NCI-H82 (cell line): ENCODE measurements at regions not wholly inside any gene's neighbourhood (a gene's known extent, or its start where the extent isn't known, plus 50 kb on each side); places are given as distances from the start of the nearest gene placed in this dataset.

Experiments
- DNase-seq: peaks from one replicate; lab custom pipeline; 2025; lab: John Stamatoyannopoulos, UW

DNA sequence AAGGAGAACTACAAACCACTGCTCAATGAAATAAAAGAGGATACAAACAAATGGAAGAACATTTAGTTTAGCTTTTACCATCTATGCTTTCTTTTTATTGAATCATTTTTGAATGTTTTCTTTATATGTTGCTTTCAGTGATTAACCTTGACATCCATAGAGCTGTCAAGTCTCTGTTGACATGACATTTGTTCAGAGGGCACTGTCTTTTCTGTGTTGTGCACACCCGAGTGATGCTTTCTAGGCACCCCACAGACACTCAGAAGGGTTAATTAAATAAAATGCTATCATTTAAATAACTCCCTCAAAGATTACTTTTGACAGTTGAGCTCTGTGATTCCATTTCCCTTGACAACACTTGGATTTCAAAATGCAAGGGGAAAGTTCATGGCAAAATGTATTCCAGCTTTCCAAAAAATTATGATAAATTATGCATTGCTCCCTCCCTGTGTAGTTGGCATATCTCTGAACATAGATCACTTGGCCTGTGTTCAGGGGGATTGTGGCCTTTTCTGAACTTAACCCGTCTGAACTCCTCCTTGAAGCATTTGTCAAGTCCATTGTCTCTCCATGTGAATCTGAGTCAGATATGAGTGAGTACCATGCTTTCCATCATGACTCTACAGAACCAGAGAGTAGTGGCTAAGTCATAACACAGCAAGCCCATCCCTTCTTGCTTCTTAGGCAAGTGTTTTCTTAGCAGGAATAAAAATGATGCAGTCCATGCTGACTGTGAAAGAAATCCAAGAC lies 372.6 kb downstream of the RPRM start:
- no peak for DNase-seq

DNA sequence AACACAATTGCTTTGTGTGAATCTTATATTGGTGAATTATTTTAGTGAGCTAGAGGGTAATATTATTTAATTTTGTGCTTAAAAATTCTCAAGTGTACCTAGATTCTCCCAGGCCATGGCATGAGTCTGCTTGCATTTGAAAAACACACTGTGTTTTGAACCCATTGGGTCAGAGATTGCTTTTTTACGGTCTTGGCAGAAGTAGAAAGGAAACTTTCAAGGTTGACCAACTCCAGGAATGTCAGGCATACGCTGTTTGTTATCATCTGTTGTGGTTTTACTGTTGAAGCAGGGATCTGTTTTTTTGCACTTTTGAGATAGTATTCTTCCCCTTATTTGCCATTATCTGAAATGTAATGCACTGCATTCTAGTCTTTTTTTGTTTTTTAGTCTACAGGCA lies 377.4 kb downstream of the RPRM start:
- no peak for DNase-seq

DNA sequence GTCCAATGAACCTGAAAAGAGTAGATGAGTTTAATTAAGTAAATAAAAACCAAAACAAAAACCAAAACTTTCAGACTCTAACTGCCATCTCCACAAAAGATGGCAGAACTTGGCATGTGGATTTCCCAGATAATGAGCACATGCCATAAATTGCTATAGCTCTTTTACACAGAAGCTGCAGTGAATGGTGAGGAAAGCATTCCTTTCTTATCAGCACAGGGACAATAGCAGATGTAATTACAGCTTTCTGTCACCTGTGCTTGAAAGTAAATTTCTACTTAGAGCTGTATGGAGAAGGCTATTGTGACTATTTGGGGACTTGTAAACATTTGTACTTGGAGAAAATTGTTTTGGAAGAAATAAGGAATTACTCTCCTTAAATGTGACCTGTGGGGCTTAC lies 378.4 kb downstream of the RPRM start:
- no peak for DNase-seq

DNA sequence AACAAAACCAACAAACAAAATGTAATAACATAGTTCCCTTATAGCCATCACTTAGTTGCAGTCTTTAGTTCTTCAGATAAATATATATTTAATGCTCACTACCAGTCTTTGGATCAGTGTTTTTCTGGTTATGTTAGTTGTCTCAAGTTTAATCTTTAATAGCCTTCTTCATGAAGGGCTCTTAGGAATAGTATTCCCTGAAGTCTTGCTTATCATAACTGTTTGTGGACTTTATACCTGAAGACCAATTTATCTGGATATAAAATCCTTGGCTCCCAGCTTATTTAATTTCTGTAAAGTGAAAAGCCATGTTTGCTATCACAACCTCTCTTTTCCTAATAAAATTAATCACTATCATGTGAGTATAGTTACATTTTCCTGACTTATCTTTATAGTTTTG lies 379.7 kb downstream of the ARL6IP6 start:
- DNase-seq, result no peak

DNA sequence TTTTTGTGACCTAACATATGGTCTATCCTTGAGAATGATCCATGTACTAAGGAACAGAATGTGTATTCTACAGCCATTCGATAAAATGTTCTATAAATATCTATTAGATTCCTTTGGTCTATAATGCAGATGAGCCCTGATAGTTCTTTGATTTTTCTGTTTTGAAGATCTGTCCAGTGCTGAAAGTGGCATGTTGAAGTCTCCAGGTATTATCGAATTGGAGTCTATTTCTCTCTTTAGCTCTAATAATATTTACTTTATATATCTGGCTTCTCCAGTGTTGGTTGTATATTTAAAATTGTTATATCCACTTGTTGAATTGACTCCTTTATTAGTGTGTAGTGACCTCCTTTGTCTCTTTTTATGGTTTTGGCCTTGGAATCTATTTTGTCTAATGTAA lies 377.9 kb downstream of the ARL6IP6 start:
- no peak for DNase-seq

DNA sequence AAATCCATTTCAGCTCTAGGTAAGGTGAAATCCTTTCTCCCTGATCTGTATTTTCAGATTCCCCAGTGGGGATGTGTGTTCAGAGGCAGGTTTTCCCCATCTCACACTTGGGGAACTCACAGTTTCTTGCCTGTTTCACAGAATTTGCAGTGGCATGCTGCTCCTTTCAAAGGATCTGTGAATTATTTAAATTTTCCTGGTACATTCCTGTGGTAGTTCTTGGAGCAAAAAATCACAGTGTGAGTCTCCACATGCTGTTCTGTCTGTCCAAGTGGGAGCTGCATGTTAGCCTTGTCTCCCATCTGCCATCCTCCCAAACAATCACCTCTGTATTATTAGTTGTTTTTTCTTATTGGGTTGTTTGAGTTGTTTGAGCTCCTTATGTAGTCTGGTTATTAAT lies 372.9 kb downstream of the ARL6IP6 start:
- no peak for DNase-seq

DNA sequence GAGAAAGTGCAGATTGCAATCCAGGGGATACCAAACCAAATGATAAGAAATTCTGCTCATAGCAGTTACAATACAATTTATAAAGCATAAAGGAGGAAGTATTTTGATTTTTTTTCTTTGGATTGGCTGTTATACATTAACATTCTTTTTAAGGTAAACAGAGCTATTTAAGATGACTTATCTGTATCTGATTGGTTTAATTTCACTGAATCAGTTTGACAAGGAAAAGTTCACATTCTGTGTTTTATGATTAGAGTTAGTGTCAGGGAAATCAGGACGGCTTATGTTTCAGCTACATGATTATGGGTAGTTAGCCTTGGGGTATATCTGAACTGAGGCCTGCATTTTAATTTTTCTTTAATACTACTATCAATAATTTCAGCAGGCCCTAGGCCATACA lies 360.9 kb downstream of the ARL6IP6 start:
- no peak for DNase-seq

DNA sequence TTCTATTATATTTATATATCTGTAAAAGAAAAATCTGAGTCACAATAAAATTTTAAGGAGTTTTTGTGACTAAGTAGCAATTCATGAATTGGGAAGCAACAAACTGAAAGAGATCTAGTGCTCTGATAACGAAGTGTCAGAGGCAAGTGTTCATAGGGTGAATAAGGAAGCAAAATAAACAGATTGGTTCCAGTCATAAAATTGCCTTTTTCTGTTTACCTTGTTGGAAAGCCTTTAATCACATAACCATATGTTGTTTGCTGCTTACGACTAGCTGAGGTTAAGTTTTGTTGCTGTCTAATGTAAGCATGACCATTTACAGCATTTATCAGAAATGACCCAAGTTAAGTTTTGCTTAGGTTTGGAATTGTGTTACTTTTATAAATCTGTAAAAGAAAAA lies 358.9 kb downstream of the ARL6IP6 start:
- DNase-seq, result peak; percentile 78

DNA sequence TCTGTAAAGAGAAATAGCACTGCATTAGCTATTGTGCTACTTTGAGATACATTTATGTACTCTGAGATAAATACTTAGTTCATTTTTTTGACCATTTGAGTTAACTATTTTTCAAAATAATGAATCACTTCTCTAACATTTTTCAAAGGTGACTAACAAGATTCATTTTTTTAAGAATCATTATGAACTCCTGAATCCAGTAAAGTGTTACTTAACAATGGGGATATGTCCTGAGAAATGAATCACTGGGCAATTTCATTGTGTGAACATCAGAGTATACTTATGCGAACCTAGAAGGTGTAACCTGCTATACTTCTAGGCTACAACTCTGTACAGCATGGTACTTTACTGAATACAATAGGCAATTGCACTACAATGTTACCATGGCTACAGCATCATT lies 355.8 kb downstream of the ARL6IP6 start:
- DNase-seq, result no peak

DNA sequence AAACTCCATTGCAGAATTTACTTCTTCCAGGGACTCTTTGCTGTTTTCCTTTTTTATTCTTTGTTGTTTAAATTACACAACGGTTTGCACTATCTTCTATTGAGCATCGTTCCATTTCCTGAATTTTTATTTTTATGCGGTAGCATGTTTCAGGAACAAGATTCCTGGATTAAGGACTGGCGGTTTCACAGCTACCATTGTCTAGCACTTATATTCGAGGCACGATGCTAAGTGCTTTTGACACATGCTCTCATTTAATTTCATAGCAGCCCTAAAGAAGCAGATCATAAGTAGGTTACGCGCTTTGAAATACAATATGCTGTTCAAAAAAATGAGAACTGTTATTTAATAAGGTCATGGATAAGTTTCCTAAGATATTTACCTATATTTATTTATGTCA lies 354.4 kb downstream of the ARL6IP6 start:
- DNase-seq, result no peak

DNA sequence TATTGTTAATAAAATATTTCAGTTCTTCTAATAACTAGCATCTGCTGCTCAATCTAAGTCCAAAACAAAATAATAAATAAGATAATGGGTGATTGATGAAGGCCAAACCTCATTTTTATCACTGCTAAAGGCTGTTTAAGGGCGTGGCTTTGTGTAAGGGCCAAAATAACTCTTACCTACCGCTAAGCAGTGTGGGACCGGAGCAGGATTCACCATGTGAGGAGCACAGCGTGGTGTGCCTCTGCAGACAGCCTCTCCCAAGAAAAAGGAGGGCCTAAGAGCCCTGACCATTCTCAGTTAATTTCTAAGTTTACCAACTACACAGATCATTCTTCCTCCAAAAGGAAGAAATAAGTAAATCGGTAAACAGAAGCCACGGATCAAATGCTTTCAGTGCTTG lies 353.7 kb downstream of the ARL6IP6 start:
- no peak for DNase-seq

DNA sequence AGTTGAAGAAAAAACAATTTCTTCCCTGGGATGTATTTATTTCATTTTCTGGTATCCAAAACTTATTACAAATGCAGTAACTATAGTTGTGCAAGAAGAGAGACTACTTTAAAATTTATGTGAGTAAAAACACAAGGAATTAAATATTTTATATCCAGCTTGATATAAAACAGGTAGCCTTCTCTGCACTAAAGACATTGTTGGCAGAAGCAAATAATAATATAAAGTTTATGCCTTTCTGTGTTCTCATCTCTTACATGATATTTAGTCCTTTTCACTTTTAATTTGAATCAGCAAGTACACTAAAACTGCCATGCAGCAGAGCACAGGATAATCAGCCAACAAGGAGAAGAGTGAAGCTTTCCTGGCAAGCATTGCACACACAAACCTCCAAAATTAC lies 352.7 kb downstream of the ARL6IP6 start:
- no peak for DNase-seq

DNA sequence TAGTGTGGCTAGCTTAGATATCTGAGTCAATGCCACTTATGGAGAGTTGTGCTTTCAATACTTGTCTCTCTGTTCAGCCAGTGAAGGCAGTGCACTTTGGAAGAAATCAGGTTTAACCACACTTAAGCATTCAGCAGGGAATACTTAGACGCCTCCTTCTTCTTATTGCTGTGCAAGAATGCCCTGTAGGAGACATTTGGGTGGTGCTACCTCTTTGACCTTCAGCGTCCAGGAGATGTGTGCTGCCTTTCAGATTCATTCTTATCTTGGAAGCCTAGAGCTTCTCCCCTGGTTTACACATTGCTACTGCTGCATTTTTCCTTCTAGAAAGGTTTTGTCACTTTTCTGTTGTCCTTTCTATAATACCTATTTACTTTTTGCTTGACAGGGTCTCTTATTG lies 350.5 kb downstream of the ARL6IP6 start:
- no peak for DNase-seq

DNA sequence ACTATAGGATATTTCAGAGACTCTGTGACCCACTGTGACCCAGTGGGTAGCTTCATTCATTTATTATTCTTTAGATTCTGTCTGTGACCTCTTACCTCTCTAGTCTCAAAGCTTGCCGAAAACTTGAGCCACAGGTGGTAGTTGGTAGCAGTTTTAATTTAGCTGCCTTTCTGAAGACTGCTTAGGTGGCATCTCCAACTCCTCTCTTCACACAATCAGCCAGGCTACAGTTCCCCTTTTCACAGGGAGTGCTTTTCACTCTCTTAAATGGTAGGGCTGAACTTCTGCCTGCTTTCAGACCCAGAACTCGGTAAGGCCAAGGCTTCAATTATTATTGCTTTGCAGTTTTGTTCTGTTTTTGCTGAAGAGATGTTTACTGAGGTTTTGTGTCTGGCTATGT lies 349.6 kb downstream of the ARL6IP6 start:
- DNase-seq, result no peak

DNA sequence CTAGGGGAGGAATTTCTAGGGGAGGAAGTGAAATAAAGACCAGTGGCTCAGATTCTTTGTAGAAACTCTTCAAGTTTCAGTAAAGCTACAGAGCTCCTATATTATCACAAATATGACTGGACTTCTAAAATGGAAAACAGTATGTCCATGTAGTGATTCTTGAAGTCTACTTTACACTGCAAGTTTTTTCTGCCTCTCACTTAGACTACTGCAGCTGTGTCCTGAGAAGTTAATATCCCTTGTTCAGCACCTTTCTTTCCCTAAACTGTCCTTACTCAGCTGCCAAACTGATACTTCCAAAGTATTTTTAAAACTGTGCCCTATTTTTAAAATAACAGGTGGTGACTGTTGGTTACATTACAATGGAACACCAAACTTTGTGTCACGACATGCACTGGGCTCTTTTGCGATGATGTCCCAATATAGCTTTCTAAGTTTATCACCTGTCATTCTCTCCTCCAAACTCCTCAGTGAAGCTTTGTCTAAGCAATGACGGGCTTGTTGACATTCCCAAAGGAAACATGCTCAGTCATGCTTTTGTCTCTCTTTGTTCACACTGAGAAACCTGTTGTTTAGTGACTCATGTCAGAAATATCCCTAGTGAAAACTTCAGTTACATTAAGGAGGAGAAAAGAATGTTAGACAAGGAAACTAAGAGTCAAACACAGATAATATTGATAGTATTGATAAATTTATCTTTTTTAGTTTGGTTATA lies 341.1 kb downstream of the ARL6IP6 start:
- no peak for DNase-seq

DNA sequence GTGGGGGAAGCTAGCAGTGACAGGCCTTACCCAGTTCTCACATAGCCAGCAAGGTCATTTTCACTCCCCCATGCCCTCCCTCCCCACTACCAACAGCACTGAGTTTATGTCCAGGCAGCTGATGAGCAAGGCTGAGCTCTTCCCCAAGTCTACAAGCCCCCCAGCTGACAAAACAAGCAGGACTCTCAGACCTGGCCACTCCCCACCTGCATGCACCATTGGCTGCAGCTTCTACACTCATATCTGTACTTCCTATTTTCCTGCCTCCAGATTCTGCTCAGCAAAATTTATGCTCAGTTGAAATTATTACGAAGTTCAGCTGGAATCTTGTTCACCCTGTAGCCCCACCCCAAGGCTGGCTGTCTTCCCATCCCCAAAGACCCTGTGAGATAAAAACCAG lies 339.3 kb downstream of the ARL6IP6 start:
- no peak for DNase-seq

DNA sequence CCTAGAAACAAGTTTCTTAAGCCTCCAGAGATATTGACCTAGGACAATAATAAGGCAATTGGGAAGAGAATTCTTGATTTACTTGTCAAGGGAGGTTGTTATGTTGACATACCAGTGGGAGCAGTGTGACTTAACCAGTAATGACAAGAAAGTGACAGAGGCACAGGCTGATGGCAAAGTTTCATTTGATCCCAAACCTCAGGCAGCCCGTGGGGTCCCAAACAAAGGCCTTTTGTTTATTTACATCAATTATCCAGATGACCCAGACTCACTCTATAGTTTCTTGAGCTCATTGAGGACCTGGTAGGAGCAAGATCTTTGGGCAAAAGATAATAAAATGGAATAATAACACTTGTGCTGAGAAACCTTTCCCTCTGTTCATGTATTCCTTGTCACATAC lies 336.8 kb downstream of the ARL6IP6 start:
- no peak for DNase-seq

DNA sequence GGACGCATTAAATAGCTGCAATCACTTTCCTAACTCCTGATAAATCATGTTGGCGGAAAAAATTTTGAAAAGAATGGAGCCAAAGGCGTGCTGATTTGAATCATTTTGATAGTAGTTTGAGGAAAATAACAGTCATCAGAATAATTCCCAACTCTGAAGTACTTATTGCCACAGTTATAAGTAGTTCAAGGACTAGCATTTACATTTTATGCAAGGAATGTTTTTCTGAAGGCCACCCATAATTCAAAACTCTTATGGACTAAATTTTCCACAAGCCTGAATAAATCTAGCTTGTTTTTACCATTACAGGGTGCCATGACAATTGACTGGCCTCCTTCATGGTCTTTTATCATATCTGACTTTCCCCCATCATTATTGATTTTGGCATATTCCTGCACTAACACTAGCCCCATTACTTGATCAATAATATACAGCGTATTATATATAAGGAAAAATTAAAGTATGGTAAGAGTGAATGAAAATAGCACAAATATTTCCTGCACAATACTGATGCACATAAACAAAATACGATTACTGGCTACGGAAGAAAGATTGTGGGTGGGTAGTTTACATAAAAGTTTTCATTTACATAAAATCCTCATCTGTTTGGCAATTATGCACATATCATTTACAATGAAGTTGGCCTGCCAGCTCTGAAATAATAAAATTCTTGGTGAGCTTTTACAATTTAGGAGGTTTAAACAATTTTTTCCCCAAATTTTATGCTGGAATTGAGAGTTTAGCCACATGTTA lies 334.6 kb downstream of the ARL6IP6 start:
- DNase-seq, result no peak

DNA sequence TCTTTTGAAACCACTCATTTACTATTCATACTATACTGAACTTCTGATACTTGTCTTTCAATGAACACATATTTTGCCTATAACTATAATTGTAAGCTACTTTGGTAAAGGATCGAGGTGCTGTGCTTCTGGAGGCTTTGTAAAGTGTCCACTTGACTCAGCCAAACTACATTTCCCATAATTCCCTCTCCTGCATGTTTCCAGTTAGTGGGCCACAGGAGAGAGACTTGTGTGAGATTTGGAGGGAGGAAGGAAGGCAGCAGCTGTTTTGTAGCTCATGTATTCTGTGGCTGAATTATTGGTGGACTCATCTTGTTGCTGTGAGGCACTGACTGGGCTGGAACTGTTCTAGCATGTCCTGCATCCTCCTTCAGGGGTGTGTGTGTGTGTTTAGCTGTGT lies 328.8 kb downstream of the ARL6IP6 start:
- DNase-seq, result peak; percentile 17

DNA sequence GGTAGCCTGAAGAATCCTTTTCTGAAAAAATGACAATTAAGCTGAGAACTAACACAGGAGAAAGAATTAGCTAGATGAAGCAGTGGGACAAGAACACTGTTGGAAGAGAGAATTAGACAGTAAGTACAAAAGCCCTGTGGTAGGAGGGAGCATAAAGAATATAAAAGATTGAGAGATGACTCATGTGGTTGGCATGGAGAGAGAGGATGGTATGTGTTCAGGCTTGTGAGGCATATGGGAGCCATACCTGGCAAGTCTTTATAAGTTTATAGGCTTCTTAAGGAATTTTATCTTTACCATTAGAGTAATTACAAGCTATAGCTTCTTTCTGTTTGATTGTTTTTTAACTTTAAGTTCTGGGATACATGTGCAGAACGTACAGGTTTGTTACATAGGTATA lies 325.0 kb downstream of the ARL6IP6 start:
- no peak for DNase-seq

DNA sequence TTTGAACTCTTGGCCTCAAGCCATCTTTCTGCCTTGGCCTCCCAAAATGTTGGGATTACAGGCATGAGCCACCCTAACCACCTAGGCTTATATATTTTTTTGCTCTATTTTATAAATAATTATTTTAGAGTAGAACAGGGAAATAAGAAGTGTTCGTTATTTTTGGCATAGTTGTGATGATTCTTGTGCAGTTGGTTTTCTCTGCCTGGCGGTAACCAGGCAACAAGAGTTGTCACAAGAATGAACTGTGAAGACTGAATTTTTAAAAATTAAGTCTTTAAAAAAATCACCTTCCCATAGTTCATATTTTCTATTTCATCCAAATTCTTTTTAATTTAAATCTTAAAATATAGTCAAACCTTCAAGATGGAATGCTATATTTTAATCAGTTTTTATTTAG lies 310.2 kb downstream of the ARL6IP6 start:
- DNase-seq, result no peak

DNA sequence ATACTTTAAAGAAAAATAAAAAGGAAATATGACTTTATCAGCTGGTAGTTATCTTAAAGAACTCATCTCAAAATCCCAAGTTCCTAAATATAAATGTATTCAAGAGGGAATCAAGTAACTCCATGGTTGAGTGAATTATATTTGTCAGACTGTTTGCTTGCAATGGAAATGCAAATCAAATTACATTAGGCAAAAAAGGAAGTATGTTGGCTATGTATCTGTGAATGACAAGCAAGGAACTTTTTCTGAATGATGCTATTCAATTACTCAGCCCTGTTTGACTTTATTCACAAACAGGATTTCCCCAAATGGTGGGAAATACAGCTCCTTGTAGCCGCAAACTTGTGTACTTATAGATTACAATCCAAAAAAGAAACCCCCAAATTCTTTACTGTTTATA lies 309.1 kb downstream of the ARL6IP6 start:
- DNase-seq, result no peak

DNA sequence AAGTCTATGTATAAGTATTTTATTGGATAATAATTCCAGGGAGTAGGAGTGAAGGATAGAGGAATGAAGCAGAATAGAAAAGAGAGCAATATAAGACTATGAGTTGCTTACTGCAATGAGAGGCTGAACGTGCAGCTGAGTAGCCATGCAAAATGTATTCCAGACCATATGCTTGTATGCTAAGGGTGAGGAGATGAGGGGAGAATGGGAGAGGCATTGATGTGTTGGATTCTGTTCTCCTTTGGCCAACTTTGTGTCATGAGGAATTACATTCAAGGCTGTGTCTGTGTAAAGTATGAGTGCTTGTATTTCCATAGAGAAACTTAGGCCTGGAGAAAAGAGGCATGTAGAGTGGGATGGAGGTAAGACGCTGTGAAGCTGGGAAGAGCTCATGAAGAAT lies 301.8 kb downstream of the ARL6IP6 start:
- no peak for DNase-seq
